Mesothelial cell of epicardium (in vitro differentiated cells): ENCODE measurements at regions not wholly inside any gene's neighbourhood (a gene's known extent, or its start where the extent isn't known, plus 50 kb on each side); places are given as distances from the start of the nearest gene placed in this dataset.

ENCODE experiments used
- DNase-seq, 2 experiments: peaks; one replicate each; pipeline ENCODE4 v3.0.0; 2021; ENCODE audit warnings: low spot score in 2 of 2; ENCODE audit not compliant: unreplicated experiment in 2 of 2
- H3K27ac Mint-ChIP-seq: 2 replicates; pipeline ENCODE4 v1.8.0; 2021; ENCODE audit warnings: mixed read lengths
- H3K27me3 Mint-ChIP-seq: 2 replicates; pipeline ENCODE4 v1.8.0; 2021; ENCODE audit warnings: low read depth, mixed read lengths
- H3K36me3 Mint-ChIP-seq: 2 replicates; pipeline ENCODE4 v1.8.0; 2021; ENCODE audit warnings: mixed read lengths
- H3K4me1 Mint-ChIP-seq: 2 replicates; pipeline ENCODE4 v1.8.0; 2021; ENCODE audit warnings: mixed read lengths
- H3K4me3 Mint-ChIP-seq: 2 replicates; pipeline ENCODE4 v1.8.0; 2021; ENCODE audit warnings: mild to moderate bottlenecking, moderate library complexity, mixed read lengths
- H3K9me3 Mint-ChIP-seq: 2 replicates; pipeline ENCODE4 v1.8.0; 2021; ENCODE audit warnings: mixed read lengths
- TF ChIP-seq, protein P1 (sequence below): fragments of 200-600 bp; sonication (generic); IDR thresholded peaks from one replicate; pipeline ENCODE4 v1.5.0; 2021; ENCODE audit warnings: antibody characterized with exemption; ENCODE audit not compliant: unreplicated experiment

DNA sequence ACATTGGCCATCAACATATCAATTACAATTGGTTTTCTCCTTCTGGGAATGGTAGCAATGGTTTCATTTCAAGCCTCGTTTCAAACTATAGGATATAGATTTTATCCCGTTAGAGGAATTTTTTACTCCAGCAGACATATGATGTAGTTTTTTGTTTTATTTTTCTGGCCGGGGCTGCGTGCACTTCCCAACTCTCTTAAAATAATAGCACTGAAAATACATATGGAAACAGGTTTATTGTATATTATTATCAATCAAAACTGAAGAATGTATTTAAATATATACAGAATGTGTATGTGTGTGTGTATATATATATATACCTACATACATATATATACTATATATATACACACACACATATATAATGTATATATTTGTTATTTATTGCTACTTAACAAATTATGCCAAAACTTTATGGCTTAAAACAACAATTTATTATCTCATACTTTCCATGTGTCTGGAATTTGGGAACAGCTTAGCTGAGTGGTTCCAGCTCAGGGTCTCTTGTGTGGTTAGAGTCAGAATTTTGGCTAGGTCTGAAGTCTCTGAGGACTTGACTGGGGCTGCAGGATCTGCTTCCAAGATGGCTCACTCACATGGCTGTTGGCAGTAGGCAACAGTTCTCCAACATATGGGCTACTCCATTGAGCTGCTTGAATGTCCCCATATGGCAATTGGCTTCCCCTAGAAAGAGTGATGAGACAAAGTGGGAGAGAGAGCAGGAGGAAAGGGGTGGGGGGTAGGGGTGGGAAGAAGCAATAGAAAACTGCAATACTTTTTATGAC lies 314.1 kb downstream of the PPP1R2C start:
- TF ChIP-seq, protein P1, sequence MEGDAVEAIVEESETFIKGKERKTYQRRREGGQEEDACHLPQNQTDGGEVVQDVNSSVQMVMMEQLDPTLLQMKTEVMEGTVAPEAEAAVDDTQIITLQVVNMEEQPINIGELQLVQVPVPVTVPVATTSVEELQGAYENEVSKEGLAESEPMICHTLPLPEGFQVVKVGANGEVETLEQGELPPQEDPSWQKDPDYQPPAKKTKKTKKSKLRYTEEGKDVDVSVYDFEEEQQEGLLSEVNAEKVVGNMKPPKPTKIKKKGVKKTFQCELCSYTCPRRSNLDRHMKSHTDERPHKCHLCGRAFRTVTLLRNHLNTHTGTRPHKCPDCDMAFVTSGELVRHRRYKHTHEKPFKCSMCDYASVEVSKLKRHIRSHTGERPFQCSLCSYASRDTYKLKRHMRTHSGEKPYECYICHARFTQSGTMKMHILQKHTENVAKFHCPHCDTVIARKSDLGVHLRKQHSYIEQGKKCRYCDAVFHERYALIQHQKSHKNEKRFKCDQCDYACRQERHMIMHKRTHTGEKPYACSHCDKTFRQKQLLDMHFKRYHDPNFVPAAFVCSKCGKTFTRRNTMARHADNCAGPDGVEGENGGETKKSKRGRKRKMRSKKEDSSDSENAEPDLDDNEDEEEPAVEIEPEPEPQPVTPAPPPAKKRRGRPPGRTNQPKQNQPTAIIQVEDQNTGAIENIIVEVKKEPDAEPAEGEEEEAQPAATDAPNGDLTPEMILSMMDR = no peak
- no peak overlapping the region for H3K4me3 Mint-ChIP-seq
- no peaks in the 10 kb centered on the region for H3K27me3 Mint-ChIP-seq
- DNase-seq = no peak
- H3K9me3 Mint-ChIP-seq = peaks cover 11% of the 10 kb centered on the region
- no peaks in the 10 kb centered on the region for H3K36me3 Mint-ChIP-seq
- no peaks in the 10 kb centered on the region for H3K4me1 Mint-ChIP-seq
- H3K27ac Mint-ChIP-seq = no peak overlapping the region

DNA sequence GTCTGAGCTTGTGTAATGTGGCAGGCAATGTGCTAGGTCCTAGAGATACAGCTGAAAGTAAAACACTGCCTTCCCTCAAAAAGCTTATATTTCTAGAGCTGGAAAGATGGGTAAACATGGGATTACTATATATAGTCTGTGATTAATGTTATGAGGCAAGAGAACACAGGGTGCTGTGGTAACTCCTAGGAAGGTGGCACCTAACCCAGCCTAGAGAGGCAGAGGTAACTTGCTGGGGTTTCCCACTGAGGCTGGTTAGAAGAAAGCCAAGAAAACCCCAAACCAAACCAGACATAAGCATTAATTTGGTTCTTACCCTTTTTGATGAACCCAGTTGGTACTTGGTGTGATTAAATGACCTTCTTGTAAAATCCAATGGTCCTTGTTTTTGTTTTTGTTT lies 315.0 kb downstream of the PPP1R2C start:
- DNase-seq = no peak
- Mint-ChIP-seq H3K36me3 (no peaks in the 10 kb centered on the region), H3K27ac (no peak overlapping the region), H3K9me3 (peaks cover 11% of the 10 kb centered on the region), H3K4me3 (no peak overlapping the region), H3K4me1 (no peaks in the 10 kb centered on the region), H3K27me3 (no peaks in the 10 kb centered on the region)
- TF ChIP-seq, protein P1 = no peak

DNA sequence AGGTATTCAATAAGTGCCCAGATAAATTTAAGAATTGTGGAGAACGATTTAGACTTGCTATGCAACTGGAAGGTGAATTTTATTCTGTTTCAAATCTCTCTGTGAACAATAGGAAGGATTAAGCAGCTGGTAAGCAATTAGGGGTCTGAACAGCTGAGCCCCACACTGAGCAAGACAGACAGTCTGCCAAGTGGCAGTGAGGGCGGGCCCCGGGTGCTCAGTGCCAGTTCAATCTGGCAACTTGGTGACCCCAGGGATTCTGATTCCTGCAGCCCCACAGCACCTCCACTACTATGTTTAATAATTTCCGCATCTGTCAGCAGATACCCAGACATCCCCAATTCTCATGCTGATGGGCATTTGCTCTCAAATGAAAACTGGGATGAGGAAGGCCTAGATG lies 317.3 kb downstream of the PPP1R2C start:
- Mint-ChIP-seq H3K9me3 (peaks cover 5% of the 10 kb centered on the region), H3K4me3 (no peak overlapping the region), H3K27me3 (no peaks in the 10 kb centered on the region), H3K4me1 (no peaks in the 10 kb centered on the region), H3K27ac (no peak overlapping the region), H3K36me3 (no peaks in the 10 kb centered on the region)
- TF ChIP-seq, protein P1 = no peak
- DNase-seq = no peak

DNA sequence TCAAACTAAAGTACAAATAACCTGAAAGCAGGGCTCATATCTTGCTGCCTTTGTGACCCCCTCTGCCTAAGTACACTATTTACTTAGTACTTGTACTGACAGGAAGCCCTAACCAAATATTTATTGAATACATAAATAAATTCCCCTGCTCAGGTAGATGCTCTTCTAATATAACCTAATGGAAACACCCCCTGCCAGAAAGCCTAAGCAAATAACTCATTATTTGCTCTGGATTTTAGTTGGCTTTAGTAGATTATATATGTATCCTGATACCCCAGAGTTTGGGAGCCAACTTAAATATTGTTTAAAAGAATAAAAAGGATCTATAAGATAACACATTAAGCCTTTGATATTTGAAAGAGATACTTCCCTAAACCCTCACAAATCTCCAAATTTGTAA lies 318.2 kb downstream of the PPP1R2C start:
- DNase-seq = no peak
- peaks cover 8% of the 10 kb centered on the region for H3K9me3 Mint-ChIP-seq
- TF ChIP-seq, protein P1 = no peak
- no peak overlapping the region for H3K4me3 Mint-ChIP-seq
- no peak overlapping the region for H3K27ac Mint-ChIP-seq
- H3K36me3 Mint-ChIP-seq = no peaks in the 10 kb centered on the region
- no peaks in the 10 kb centered on the region for H3K4me1 Mint-ChIP-seq
- no peaks in the 10 kb centered on the region for H3K27me3 Mint-ChIP-seq

DNA sequence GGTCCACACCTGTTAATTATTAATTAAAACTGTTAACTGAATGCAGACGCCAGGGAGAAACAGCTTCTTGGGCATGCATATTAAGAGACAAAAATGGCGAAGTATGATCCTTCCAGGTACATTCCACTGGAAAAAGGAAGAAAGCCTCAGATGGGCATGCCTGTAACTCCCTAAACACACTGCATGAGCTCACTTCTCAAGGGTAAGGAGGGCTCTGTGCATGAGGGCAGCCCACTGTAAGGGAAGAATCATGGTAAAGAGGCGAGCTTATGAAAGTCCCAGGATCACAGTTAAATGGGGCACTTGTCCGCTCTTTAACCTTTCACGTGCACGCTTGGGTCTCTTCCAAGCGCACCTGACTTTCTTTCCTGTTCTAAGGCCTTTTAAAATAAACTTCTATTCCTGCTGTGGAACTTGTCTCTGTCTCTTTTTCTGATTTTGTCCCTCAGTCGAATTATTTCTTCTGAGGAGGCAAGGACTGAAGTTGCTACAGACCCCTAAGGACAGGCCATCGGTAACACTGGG lies 321.7 kb downstream of the PPP1R2C start:
- Mint-ChIP-seq H3K36me3 (no peaks in the 10 kb centered on the region), H3K4me3 (no peak overlapping the region), H3K9me3 (peaks cover 21% of the 10 kb centered on the region), H3K4me1 (no peaks in the 10 kb centered on the region), H3K27ac (no peak overlapping the region), H3K27me3 (no peaks in the 10 kb centered on the region)
- TF ChIP-seq, protein P1 = no peak
- DNase-seq = no peak
